ENCODE measurements at regions not wholly inside any gene's neighbourhood (a gene's known extent, or its start where the extent isn't known, plus 50 kb on each side); places are given as distances from the start of the nearest gene placed in this dataset.

- DNase-seq (ENCODE audit: low spot score), result no peak
- TF ChIP-seq NFATC4 (CRISPR knock-in tag; IDR thresholded peaks at IDR 0.05) (no peak), HMGXB4 (CRISPR knock-in tag; IDR thresholded peaks at IDR 0.05) (no peak), IRF2 (CRISPR knock-in tag; IDR thresholded peaks at IDR 0.05; ENCODE audit: borderline replicate concordance, low read depth) (no peak), MAX (CRISPR knock-in tag; IDR thresholded peaks at IDR 0.05) (no peak), TP53 (CRISPR knock-in tag; IDR thresholded peaks at IDR 0.05) (no peak), ZBTB43 (CRISPR knock-in tag; IDR thresholded peaks at IDR 0.05) (no peak), IRF1 (CRISPR knock-in tag; IDR thresholded peaks at IDR 0.05) (no peak), ZNF281 (CRISPR knock-in tag; IDR thresholded peaks at IDR 0.05) (no peak), ZNF425 (CRISPR knock-in tag; conservative IDR thresholded peaks at IDR 0.05) (no peak), FOXP1 (CRISPR knock-in tag; IDR thresholded peaks at IDR 0.05; ENCODE audit: borderline replicate concordance) (no peak), ZNF263 (CRISPR knock-in tag; IDR thresholded peaks at IDR 0.05; ENCODE audit: low read depth) (no peak), E2F4 (CRISPR knock-in tag; IDR thresholded peaks at IDR 0.05; ENCODE audit: borderline replicate concordance, low read depth) (no peak), FOXK1 (CRISPR knock-in tag; IDR thresholded peaks at IDR 0.05) (no peak), ZNF512 (CRISPR knock-in tag; IDR thresholded peaks at IDR 0.05; ENCODE audit: borderline replicate concordance) (no peak), USF1 (CRISPR knock-in tag; IDR thresholded peaks at IDR 0.05) (no peak), AR (CRISPR knock-in tag; IDR thresholded peaks at IDR 0.05) (no peak)
- POLR2A ChIA-PET, result no interaction called here
- CTCF ChIA-PET, result no interaction called here
- Mint-ChIP-seq H3K4me3 (no peak overlapping the region), H3K36me3 (peaks cover 2% of the 10 kb centered on the region; the same call in 1 of the 2 replicates), H3K27me3 (ENCODE audit: low read depth) (no peaks in the 10 kb centered on the region), H3K9me3 (peaks cover 6% of the 10 kb centered on the region), H3K27ac (no peak overlapping the region), H3K4me1 (0 out of 2 replicates have a peak, but pooled peaks cover 2% of the 10 kb centered on the region)
- no peak for ATAC-seq
Observed at GRCh38 chr2:14016289-14016955, 616.1 kb upstream of the LRATD1 start.

Measured in WTC11 (cell line).